Endothelial cell of umbilical vein (primary cell): ENCODE measurements at regions not wholly inside any gene's neighbourhood (a gene's known extent, or its start where the extent isn't known, plus 50 kb on each side); places are given as distances from the start of the nearest gene placed in this dataset.

Experiments
- CTCF ChIP-seq, 2 donors: IDR thresholded peaks; 1 replicate in 1 of 2; 2 replicates in 1 of 2; pipeline ENCODE4 v1.5.1; 2011; ENCODE audit warnings: low read length in 2 of 2, mild to moderate bottlenecking in 2 of 2, moderate library complexity in 2 of 2, control low read depth in 1 of 2, inconsistent platforms in 1 of 2, low read depth in 1 of 2; ENCODE audit not compliant: insufficient read depth in 1 of 2; ENCODE audit errors: extremely low read depth in 1 of 2
- EZH2 ChIP-seq: IDR thresholded peaks from 2 replicates; pipeline ENCODE4 v1.6.1; 2012; ENCODE audit warnings: borderline replicate concordance, low read depth, mild to moderate bottlenecking, moderate library complexity, low read length, inconsistent platforms; ENCODE audit not compliant: severe bottlenecking
- FOS ChIP-seq: IDR thresholded peaks from 2 replicates; pipeline ENCODE4 v1.6.1; 2011; ENCODE audit warnings: mild to moderate bottlenecking, low read length, moderate library complexity, borderline replicate concordance; ENCODE audit not compliant: insufficient read depth
- GATA2 ChIP-seq: IDR thresholded peaks from 2 replicates; pipeline ENCODE4 v1.7.0; 2011; ENCODE audit warnings: low read depth, mild to moderate bottlenecking, moderate library complexity, mixed read lengths, low read length; ENCODE audit not compliant: insufficient read length, insufficient read depth
- JUN ChIP-seq: IDR thresholded peaks from 2 replicates; pipeline ENCODE4 v1.6.1; 2011; ENCODE audit warnings: borderline replicate concordance, low read depth; ENCODE audit not compliant: insufficient read length, insufficient read depth
- MAX ChIP-seq: IDR thresholded peaks from 2 replicates; pipeline ENCODE4 v1.6.1; 2011; ENCODE audit not compliant: insufficient read depth, insufficient read length
- MYC ChIP-seq: IDR thresholded peaks from one replicate; pipeline ENCODE4 v1.6.1; 2011; ENCODE audit warnings: mild to moderate bottlenecking, low read depth, low read length
- POLR2A ChIP-seq: IDR thresholded peaks from 2 replicates; pipeline ENCODE4 v1.6.1; 2012; ENCODE audit warnings: low read depth, mild to moderate bottlenecking, control low read depth, low read length
- POLR2AphosphoS5 ChIP-seq: IDR thresholded peaks from 2 replicates; pipeline ENCODE4 v1.6.1; 2012; ENCODE audit warnings: low read depth, mild to moderate bottlenecking, control low read depth, low read length, moderate library complexity; ENCODE audit not compliant: insufficient read depth

- TF ChIP-seq CTCF (IDR thresholded peaks at IDR 0.05; ENCODE audit: extremely low read depth in 1 of 2, insufficient read depth in 1 of 2, low read depth in 1 of 2, low read length in 2 of 2) (no peak), EZH2 (no peak), POLR2AphosphoS5 (no peak), POLR2A (no peak), JUN (no peak), GATA2 (no peak), FOS (no peak), MYC (no peak), MAX (no peak)
These were observed 636.5 kb downstream of the XIRP2 start for GRCh38 chr2:167524786-167525185.
